Sigmoid colon (tissue), 6 donors: ENCODE measurements at regions not wholly inside any gene's neighbourhood (a gene's known extent, or its start where the extent isn't known, plus 50 kb on each side); places are given as distances from the start of the nearest gene placed in this dataset.

Experiments
- DNase-seq: peaks from one replicate; pipeline ENCODE4 v3.0.0-alpha.2; 2019
- H3K27ac ChIP-seq, 4 donors: fragments of 200-600 bp; sonication (generic); one replicate each; pipeline ENCODE4 v1.5.1; 2016 to 2019; ENCODE audit warnings: mild to moderate bottlenecking in 1 of 4
- H3K27me3 ChIP-seq, 3 donors: fragments of 200-600 bp; sonication (generic); one replicate each; pipeline ENCODE4 v1.5.1; 2019; ENCODE audit warnings: mild to moderate bottlenecking in 1 of 3
- H3K36me3 ChIP-seq, 4 donors: fragments of 200-600 bp; sonication (generic); one replicate each; pipeline ENCODE4 v1.5.1; 2016 to 2019
- H3K4me1 ChIP-seq, 4 donors: fragments of 200-600 bp; sonication (generic); one replicate each; pipeline ENCODE4 v1.5.1; 2017 to 2019
- H3K4me3 ChIP-seq, 4 donors: fragments of 200-600 bp; sonication (generic); one replicate each; pipeline ENCODE4 v1.5.1; 2017 to 2019; ENCODE audit warnings: mild to moderate bottlenecking in 2 of 4, moderate library complexity in 1 of 4
- H3K9me3 ChIP-seq, 4 donors: fragments of 200-600 bp in 3 of 4; sonication (generic) in 3 of 4; one replicate each; pipeline versions ENCODE4 v1.5.1 to v1.6.1; 2013 to 2019
- EP300 ChIP-seq, 4 donors: sonication (generic); formaldehyde crosslinking; IDR thresholded peaks; one replicate each; pipeline ENCODE4 v1.6.1; 2017; ENCODE audit warnings: antibody characterized with exemption in 4 of 4
- POLR2A ChIP-seq, 2 donors: fragments of 450-650 bp; IDR thresholded peaks; one replicate each; pipeline ENCODE4 v1.6.1; 2016; ENCODE audit warnings: antibody characterized with exemption in 2 of 2, mild to moderate bottlenecking in 2 of 2, moderate library complexity in 2 of 2
- POLR2AphosphoS5 ChIP-seq, 4 donors: sonication (generic); formaldehyde crosslinking; IDR thresholded peaks; one replicate each; pipeline ENCODE4 v1.6.1; 2017; ENCODE audit warnings: antibody characterized with exemption in 4 of 4
- WGBS, 2 donors: extraction: QIAGEN DNeasy Blood & Tissue Kit; methylation state at CpG; one replicate each; pipeline ENCODE4 v1.1.7; 2013; 5-methylcytosine and 5-hydroxymethylcytosine counted together
- intact Hi-C: fragments of 100-400 bp; cut with DNase I; formaldehyde crosslinking; loops from one replicate; pipeline ENCODE4 v1.15.1; 2023
- TF ChIP-seq, protein P1 (sequence below), 4 experiments: fragments of 450-650 bp in 3 of 4; fragments of 200-600 bp in 1 of 4; IDR thresholded peaks; one replicate each; pipeline ENCODE4 v1.5.1; 2016 to 2019; ENCODE audit warnings: antibody characterized with exemption in 4 of 4, mild to moderate bottlenecking in 3 of 4, moderate library complexity in 2 of 4
- donor health status: healthy with polysubstance abuse.
- donor health status: healthy.

DNA sequence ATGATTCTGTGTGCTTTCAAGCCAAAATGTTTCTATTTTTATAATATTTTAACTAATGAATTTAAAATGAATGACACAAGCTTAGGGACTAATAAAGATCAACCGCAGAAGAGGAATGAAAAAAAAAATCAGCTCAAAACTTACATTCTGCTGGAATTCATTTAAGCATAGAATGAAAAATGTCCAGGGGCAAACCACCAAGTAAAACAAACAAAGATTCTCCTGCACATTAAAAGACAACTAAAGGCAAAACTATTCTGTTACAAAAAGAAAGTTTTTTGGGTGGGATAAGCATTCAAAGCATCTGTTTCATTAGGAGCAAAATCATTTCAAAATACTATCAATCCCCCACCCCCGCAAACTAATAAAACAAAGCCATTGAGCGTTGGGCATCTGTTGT, 99.3 kb upstream of the SOX11 start:
- H3K4me3 ChIP-seq = no peak overlapping the region
- no peaks in the 10 kb centered on the region for H3K36me3 ChIP-seq
- H3K9me3 ChIP-seq = no peaks in the 10 kb centered on the region
- no peak overlapping the region for H3K27ac ChIP-seq
- no peak for TF ChIP-seq EP300 (IDR thresholded peaks at IDR 0.05)
- TF ChIP-seq, protein P1, sequence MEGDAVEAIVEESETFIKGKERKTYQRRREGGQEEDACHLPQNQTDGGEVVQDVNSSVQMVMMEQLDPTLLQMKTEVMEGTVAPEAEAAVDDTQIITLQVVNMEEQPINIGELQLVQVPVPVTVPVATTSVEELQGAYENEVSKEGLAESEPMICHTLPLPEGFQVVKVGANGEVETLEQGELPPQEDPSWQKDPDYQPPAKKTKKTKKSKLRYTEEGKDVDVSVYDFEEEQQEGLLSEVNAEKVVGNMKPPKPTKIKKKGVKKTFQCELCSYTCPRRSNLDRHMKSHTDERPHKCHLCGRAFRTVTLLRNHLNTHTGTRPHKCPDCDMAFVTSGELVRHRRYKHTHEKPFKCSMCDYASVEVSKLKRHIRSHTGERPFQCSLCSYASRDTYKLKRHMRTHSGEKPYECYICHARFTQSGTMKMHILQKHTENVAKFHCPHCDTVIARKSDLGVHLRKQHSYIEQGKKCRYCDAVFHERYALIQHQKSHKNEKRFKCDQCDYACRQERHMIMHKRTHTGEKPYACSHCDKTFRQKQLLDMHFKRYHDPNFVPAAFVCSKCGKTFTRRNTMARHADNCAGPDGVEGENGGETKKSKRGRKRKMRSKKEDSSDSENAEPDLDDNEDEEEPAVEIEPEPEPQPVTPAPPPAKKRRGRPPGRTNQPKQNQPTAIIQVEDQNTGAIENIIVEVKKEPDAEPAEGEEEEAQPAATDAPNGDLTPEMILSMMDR (IDR thresholded peaks at IDR 0.05) = no peak
- TF ChIP-seq POLR2AphosphoS5 (IDR thresholded peaks at IDR 0.05) = no peak
- TF ChIP-seq POLR2A (IDR thresholded peaks at IDR 0.05) = no peak
- no peak for DNase-seq
- WGBS, 2 donors = 91 to 94% methylated on average over 3 of the region's 3 CpGs
- intact Hi-C loops = no loop called here
- H3K27me3 ChIP-seq = no peaks in the 10 kb centered on the region
- H3K4me1 ChIP-seq = no peaks in the 10 kb centered on the region

DNA sequence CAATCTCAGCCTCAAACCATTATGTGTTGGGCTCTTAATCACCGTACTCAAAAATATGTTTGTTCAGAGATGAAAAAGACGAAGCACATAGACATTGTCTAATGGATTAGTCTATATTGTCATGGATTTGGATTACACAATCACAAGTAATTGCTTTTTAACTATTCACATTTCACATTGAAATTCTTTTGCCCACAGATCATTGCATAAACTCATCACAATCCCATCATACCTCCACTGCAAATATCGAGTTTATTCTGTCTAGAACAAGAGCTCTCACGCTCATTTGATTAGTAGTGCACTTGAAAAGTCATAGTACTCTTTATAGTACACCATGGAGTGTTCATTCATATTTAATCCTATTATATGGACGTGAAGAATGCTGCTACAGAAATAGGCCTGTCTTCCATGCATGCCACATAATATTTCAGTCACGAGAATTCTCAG, 97.9 kb upstream of the SOX11 start:
- no peak for DNase-seq
- H3K27me3 ChIP-seq = no peaks in the 10 kb centered on the region
- H3K27ac ChIP-seq = no peak overlapping the region
- intact Hi-C loops = no loop called here
- TF ChIP-seq, protein P1 (IDR thresholded peaks at IDR 0.05) = no peak
- TF ChIP-seq EP300 (IDR thresholded peaks at IDR 0.05) = no peak
- no peak for TF ChIP-seq POLR2AphosphoS5 (IDR thresholded peaks at IDR 0.05)
- no peak for TF ChIP-seq POLR2A (IDR thresholded peaks at IDR 0.05)
- 48 to 79% methylated on average over 6 of the region's 6 CpGs for WGBS, 2 donors
- H3K4me3 ChIP-seq = no peak overlapping the region
- no peaks in the 10 kb centered on the region for H3K36me3 ChIP-seq
- no peaks in the 10 kb centered on the region for H3K4me1 ChIP-seq
- H3K9me3 ChIP-seq = no peaks in the 10 kb centered on the region

DNA sequence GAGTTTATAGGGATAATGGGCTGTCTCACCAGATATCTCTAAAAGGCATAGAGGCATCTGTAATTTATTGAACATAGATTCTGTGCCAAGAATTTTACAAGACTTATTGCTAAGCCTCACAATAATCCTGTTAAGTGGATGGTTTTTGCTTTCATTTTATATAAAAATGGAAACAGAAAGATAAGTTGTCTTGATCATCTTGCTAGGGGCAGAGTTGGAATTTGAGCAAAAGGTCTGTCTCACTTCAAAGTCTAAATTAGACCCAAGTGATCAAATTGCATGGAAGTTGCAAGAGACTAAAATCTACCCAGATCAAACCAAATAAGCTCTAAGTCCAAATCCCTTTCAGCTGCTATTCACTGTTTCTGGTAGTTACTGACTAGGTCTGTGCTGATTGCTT, 95.3 kb upstream of the SOX11 start:
- Histone ChIP-seq H3K36me3 (no peaks in the 10 kb centered on the region), H3K27me3 (no peaks in the 10 kb centered on the region), H3K9me3 (no peaks in the 10 kb centered on the region), H3K4me3 (no peak overlapping the region), H3K27ac (no peak overlapping the region), H3K4me1 (no peaks in the 10 kb centered on the region)
- DNase-seq = no peak
- TF ChIP-seq, protein P1 (IDR thresholded peaks at IDR 0.05) = no peak
- TF ChIP-seq EP300 (IDR thresholded peaks at IDR 0.05) (no peak), POLR2AphosphoS5 (IDR thresholded peaks at IDR 0.05) (no peak), POLR2A (IDR thresholded peaks at IDR 0.05) (no peak)
- intact Hi-C loops = no loop called here

DNA sequence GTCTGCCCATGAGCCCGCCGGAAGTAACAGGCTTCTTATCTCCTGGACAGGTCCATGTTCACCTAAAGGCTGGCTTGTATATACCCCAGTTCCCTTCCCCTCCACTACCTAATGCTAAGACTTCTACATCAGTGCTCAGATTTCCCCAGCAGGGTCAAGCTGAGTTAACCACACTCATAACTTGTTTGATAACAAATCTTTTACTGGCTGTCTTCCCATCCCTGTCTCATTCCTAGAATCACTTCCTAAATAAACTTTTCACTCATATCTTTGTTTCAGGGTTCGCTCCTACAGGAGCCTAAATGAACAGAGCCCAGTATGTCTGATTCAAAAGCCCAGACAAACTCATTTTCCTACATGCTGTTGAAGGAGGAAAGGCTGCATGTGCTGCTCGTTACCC, 94.0 kb upstream of the SOX11 start:
- Histone ChIP-seq H3K27me3 (no peaks in the 10 kb centered on the region), H3K4me3 (no peak overlapping the region), H3K36me3 (no peaks in the 10 kb centered on the region), H3K9me3 (peaks cover 0 to 4% (median 0%) of the 10 kb centered on the region in 4 donors), H3K4me1 (no peaks in the 10 kb centered on the region), H3K27ac (no peak overlapping the region)
- no peak for DNase-seq
- WGBS, 2 donors = 74 to 86% methylated on average over 4 of the region's 4 CpGs
- intact Hi-C loops = no loop called here
- TF ChIP-seq, protein P1 (IDR thresholded peaks at IDR 0.05) = no peak
- TF ChIP-seq POLR2AphosphoS5 (IDR thresholded peaks at IDR 0.05) = no peak
- no peak for TF ChIP-seq POLR2A (IDR thresholded peaks at IDR 0.05)
- TF ChIP-seq EP300 (IDR thresholded peaks at IDR 0.05) = no peak

DNA sequence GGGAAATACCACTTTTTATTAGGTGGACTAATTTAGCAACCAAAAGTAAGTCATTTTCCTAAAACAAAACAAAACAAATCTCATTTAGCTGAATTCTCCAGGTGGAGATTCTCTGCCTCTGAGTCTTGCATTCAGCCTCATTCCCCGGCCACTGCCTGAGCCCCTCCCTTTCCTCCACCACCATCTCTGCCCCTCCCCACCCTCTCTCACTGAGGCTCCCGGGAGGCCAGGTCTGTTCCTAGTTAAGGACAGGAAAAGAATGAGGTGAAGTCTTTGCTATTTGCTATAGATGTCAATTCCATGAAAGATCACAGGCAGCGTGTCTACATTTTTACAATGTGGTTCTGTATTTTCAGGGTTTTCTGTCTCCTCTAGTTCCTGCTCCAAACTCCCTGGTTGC, 83.0 kb upstream of the SOX11 start:
- no peaks in the 10 kb centered on the region for H3K4me1 ChIP-seq
- no peak overlapping the region for H3K27ac ChIP-seq
- no peak for DNase-seq
- no peak overlapping the region for H3K4me3 ChIP-seq
- H3K36me3 ChIP-seq = no peaks in the 10 kb centered on the region
- TF ChIP-seq EP300 (IDR thresholded peaks at IDR 0.05) = no peak
- TF ChIP-seq, protein P1 (IDR thresholded peaks at IDR 0.05) = no peak
- TF ChIP-seq POLR2A (IDR thresholded peaks at IDR 0.05) = no peak
- no peak for TF ChIP-seq POLR2AphosphoS5 (IDR thresholded peaks at IDR 0.05)
- 23 to 29% methylated on average over 3 of the region's 3 CpGs for WGBS, 2 donors
- intact Hi-C loops = no loop called here
- no peaks in the 10 kb centered on the region for H3K27me3 ChIP-seq
- H3K9me3 ChIP-seq = no peaks in the 10 kb centered on the region
